IPS-NIHi7 (cell line): ENCODE measurements at regions not wholly inside any gene's neighbourhood (a gene's known extent, or its start where the extent isn't known, plus 50 kb on each side); places are given as distances from the start of the nearest gene placed in this dataset.
A peak's percentile ranks its signal among the peaks of the same experiment; 100 is the strongest.

Experiments used
- DNase-seq: peaks from one replicate; pipeline ENCODE4 v3.0.0; 2012; ENCODE audit warnings: mixed read lengths; ENCODE audit errors: extremely low spot score

DNA sequence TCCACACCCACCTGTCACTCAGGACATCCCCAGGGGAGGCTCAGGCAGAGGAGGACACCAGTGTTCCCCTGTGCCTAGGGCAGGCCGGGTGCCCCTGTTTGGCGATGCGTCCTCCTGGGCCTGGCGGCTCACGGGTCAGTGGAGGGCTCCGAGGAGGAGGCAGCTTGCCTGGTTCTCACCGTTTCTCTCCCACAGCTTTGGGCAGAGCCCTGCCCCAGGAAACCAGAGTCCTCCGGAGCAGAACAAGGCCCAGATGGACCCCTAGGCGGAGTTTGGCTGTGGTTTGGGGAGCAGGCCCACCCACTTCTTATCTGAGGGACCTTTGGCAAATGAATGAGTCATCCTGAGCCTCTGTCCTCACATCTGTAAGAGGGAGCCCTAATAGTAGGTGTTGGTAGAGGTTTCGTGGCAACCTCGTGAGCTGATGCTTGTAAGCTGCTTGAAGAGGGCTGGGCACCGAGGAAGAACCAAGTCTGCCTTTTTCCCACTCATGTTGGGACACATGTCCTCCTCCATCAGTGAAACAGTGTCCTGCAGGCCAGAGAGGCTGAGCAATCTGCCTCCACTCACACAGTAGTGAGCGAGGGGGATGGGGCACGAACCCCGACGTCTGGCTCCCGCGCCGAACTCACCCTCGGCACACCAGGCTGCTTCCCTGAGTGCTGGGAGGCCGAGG is 247.0 kb upstream of the CIBAR2 start:
- DNase-seq = no peak

DNA sequence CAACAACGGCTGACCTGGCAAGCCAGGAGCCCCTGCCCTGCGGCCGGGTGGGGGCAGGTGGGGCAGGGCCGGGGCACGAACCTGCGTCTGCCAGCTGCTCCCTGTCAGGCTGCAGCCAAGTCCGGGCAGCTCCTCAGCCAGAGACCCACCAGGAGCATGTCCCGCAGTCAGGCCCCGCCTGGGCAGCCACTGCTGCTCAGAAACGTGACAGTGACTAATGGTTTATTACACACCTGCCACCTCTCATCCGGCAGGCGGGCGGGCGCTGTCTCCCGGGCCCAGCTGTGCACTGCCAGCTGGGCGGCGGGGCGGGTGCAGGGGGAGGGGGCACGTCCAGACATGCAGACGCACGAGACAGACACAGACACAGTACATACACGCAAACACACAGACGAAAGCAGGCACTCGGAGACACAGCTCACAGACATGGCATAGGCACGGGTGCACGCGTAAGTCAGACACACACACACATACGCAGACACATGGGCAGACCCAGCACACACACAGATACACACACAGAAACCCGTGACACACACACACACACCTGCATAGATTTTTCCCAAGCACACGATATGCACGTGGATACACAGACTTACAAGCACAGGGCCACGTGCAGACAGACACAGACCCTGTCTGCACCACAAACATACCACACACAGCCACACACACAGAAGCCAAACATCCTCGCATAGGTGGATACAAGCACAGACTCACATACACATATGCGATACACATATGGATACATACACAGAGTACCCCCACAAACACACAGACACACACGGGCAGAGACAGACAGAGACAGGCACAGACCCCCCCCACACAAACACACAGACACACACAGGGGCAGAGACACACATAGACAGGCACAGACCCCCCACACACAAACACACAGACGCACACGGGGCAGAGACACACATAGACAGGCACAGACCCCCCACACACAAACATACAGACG is 248.3 kb upstream of the CIBAR2 start:
- no peak for DNase-seq

DNA sequence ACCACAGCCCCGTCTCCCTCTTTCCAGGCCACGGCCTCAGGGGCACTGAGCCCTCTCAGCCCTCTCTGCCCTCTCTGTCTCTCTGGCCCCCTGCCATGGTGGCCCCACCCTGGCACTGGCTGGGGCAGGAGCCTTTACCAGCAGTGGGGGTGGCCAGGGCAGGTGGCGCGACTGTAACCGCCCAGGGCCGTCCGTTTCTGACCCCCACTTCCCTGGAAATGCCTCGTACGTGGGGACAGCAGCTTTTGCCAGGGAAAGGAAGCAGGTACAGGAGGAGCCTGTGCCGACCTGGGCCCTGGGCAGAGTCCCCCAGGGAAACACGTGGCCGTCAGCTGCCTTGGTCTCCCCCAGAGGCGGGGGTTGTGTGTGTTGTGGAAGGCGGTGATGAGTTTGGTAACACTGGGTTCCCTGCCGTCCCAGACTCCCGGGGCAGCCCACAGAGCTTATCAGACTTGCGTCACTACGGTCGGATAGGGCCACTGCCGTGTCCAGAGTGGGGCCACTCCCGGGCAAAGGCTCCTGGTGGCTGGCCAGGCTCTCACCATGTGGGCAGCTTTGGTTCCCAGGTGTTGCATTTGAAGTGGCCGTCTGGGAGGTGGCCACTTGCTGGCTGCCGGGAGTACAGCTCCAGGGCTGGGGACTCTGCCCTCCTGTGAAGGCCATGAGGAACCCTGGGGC is 249.3 kb upstream of the CIBAR2 start:
- no peak for DNase-seq

DNA sequence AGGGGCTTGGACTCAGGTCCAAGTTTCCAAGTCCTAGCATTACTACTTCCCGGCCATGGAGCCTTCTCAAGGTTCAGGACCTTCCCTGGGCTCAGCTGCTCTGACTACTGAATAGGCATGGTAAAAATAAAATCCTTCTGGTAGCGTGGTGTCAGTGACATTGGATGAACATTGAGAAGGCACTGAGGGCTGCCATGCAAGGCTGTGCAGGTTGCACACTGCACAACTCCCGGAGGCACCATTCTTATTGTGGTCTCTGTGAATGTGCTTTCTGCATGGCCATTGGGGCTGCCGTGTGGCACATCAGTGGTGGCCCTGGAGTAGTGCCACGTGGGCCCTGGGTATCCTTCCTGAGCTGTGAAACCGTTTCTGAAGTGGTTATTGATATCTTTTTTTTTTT is 250.2 kb upstream of the CIBAR2 start:
- DNase-seq = no peak

DNA sequence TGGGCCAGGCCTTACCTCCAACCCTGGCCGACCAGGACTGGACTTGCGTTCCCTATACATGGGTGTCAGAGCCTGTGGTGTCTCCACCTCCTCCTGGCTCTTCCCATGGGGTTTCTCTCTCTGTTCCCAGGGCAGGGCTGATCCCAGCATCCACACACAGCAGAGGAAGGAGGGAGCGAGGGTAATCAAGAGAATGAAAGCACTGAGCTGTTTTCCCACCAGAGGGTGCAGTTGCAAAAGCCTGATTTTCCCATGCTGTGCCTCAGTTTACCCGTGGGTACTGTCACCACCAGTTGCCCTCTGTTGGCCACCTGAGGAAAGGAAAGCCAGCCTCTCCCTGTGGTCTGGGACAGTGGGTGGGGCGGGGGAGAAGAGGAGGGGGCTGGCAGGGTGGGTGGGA is 249.7 kb upstream of the GSE1 start:
- no peak for DNase-seq

DNA sequence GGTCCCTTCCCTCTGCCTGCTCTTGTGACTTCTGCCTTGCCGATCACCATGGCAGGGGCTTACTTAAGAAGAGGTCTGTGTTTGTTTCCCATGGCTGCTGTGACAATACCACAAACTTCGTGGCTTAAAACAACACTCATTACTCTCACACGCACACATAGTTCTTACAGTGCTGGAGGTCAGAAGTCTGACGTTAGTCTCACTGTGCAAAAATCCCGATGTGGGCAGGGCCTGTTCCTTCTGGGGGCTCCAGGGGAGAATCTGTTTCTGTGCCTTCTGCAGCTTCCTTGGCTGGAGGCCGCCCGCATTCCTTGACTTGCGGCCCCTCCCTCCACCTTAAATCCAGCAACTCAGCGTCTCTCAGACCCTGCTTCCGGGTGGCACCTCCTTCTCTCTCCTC is 249.2 kb upstream of the GSE1 start:
- DNase-seq = no peak

DNA sequence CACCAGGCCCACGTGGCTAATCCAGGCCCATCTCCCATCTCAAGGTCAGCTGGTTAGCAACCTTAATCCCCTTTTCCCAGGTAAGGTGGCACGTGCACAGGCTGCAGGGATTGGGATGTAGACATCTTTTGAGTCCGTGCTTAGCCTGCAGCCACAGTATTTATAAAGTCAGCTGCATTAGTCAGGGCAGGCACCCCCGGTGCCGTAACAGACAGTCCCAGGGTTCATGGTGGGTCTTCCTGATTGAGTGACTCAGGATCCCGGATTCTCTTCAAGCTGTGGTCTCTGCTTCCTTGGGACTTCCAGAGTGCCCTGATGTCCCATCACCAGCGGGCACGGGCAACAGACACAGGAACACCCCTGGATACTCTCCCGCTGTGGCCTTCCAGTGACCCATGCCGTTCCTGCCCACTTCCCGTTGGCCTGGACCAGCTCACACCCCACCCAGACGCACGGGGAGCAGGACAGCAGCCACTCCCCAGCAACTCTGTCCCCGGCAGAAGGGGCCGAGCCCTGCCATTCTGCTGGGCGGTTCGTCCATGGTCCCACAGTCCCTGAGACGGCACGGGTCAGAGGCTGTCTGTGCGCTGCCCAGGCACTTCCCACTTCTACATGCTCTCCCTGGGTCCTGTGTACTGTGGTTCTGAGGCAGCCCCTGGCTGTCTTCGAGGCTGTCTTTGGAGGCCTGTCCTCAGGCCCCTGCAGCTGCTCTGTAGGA is 248.6 kb upstream of the GSE1 start:
- DNase-seq = no peak

DNA sequence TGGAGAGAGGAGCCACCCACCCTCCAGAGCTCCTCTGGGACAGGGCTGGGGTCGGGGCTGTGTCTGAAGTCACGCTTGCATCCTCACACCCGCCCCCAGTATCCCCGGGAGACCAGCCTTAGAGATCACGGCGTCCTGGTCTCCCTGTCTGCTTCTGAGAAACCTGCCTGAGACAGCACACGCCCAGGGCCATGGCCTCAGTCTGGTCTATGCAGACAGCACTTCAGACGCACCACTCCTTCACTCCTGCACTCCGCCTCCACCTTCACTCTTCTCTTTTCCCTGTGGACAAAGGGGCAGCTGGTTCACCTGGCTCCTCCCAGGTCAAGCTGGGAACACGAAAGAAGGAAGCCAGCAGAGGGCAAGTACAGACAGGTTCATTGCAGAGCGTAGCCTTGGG is 248.0 kb upstream of the GSE1 start:
- DNase-seq = no peak

DNA sequence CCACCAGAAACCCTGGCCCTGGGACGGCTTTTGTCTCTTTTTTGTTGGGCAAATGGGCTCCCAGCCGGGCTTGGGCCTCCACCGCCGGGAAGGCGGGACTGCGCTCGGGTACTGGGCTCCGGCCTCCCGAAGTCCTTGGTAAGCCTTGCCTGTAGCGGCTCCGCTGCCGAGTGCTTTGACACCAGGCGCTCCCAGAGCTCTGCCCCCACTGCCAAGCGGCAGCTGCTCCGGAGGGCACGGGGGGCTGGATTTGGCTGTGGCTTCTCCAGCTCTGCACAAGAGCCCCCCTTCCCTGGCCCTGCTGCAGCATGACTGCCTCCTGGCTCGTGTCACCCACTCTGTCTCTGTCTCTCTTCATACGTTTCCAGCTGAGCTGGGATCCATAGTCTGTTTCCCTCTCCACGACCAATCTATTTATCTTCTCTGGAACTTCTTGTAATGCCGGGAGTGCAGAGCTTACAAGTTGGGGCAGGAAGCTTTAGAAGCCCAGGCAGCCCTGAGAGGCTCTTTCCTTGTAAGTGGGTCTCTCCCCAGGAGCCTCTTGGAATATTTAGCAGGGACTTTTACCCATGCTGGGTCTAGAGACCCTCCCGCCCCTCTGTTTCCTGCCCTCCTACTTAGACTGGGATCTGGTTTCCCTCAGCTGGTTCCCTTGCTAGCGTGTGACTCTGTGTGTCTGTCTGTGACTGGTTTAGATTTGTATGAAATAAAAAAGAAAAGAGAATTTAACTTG is 246.9 kb upstream of the GSE1 start:
- peak; percentile 60 for DNase-seq

DNA sequence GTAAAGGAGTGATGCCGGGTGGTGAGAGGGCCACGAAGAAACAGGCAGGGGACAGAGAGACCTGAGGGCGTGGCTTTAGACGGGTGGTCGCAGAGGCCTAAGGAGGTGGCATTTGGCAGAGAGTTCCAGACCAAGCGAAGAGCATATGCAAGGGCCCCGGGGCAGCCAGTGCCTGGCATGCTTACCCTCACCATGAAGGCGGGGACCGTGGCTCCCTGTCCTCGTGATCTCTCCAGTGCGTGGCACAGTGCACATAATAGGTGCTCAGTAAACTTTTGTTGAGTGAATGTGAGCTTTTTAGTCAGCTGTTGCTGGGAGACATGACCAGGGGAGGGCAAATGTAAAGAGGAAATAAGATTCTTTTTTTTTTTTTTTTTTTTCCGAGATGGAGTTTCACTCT is 245.6 kb upstream of the GSE1 start:
- DNase-seq = no peak

DNA sequence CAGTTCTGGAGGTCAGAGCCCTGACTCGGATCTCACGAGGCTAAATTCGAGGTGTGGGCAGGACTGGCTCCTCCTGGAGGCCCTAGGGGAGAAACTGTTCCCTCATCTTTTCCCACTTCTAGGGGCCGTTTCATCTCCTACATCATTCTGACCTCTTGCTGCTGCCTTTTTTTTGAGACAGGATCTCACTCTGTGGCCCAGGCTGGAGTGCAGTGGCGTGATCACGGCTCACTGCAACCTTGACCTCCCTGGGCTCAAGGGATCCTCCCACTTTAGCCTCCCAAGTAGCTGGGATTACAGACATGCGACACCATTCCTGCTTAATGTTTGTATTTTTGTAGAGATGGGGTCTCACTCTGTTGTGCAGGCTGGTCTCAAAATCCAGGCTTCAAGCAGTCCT is 244.1 kb upstream of the GSE1 start:
- no peak for DNase-seq

DNA sequence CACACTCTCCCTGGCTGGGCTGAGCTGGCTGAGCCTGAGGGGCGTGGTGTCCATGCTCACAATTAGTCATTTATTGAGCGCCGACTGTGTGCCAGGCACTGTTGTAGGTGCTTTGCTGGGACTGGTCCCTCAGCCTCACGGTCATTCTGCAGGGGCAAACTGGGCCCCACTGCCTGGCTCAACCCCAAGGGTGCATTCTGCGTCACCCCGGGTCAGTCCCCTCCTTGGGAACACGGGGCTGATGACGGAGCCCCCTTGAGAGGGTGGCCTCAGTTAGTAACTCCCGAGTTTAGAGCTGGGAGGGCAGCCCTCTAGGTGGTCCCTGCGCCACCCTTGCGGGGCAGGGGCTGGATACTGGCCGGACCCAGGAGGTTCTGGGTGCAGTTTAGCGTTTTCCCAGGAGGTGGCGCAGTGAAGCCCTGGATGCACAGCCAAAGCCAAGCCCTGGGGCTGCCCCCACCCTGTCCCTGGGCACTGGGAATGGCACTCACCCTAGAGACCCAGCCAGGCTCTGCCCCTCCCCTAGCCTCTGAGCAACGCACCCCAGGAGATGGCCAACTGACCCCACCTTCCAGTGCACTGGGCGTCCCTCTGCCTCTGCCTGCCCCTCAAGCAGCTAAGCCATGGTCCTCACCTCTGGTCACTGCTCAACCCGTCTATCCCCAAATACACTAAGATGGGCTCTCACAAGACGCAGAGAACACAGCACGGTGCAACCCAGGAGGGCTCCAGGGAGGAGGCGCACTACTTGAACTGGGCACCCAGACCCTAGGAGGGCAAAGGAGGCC is 243.2 kb upstream of the GSE1 start:
- DNase-seq = peak; percentile 89

DNA sequence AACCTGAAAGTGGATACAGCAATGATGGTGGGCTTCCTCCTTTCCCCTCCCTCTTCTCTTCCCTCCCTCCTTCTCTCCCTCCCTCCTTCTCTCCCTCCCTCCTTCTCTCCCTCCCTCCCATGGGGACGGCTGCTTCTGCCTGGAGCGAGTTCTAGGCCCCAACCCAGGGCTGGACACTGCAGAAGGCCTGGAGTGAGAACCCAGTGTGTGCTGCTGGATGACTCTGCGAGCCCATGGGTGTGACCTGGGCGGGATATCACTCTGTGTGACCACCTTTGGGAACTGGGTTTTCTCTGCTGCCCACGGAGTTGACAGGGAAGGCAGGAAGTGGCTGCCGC is 242.6 kb upstream of the GSE1 start:
- no peak for DNase-seq

DNA sequence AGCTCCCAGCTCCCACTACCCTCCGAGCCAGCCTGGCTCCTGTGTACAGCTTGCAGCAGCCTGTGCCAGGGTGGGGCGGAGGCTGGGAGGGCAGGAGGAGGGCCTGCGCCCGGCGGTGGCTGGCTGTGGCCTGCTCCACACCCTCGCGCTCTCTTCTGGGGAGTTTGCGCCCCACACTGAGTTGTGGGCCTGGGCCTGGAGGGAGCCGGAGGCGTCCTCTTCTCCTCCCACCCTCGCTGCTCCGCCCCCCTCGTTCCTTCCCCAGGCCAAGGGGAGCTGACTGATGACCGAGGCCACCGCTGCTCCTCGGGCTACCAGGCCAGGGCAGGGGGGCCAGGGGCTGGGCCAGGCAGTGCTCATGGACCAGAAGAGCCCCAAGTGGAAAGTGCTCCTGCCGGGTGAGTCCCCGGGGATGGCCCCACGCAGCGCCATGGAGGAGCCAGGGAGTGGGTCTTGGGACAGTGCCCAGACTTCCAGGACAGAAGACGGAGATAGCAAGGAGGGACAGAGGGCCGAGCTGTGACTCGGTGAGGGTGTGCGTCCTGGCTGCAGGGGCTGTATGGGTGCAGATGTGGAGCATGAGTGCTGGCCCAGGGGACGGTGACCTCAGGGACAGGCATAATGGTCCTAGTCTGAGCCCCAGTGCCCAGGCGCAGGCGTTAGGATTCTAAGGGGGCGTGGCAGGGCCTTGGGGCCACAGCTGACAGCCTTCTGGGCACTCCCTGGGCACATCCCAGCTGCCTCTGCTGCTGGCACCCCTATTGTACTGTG is 242.1 kb upstream of the GSE1 start:
- no peak for DNase-seq

DNA sequence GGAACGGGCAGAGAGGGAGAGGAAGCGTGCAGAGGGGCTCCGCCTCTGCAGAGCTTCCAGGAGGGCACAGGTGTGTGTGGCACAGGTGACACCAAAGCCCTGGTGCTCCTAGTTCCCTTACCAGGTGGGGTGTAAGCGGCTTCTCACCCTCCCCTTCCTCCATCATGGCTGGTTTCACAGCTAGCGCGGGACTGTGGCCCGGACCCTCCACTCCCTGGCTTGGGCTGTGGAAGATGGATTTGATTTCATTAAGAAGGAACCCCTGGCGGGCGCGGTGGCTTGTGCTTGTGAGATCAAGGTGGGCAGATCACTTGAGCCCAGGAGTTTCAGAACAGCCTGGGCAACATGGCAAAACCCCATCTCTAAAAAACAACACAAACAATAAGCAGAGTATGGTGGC is 241.2 kb upstream of the GSE1 start:
- DNase-seq = no peak

DNA sequence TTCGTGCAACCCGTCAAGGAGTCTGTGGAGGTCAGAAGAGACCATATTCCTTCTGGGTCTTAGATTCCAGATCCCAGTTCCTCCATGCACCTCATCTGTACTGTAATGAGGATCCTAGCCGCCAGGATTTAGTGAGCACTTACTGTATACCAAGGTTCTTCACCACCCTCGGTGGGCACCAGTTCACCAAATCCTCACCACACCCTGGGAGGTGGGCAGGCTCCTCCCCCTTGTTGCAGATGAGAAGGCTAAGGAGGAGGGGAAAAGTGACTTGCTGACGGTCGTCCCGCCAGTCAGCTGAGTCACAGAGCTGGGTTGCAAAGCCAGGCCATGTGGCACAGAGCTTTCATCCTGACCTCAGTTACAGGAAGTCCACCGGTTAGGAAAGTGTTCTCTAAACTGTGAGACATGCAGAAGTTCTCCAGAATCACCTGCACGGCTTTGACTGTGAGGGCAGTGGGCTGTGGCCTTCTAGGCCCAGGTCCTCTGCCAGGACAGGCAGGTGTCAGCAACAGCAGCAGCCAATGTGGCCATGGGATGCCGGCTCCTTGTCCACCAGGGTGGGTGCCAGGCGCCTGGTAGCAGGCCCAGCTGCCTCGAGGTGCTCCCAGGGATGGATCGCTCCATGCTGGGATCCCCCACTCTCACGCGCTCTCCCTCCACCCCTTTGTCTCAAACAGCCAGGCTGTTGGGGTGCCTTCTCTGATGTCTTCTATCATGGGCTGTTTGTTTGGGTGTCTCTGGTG is 240.3 kb upstream of the GSE1 start:
- DNase-seq = no peak

DNA sequence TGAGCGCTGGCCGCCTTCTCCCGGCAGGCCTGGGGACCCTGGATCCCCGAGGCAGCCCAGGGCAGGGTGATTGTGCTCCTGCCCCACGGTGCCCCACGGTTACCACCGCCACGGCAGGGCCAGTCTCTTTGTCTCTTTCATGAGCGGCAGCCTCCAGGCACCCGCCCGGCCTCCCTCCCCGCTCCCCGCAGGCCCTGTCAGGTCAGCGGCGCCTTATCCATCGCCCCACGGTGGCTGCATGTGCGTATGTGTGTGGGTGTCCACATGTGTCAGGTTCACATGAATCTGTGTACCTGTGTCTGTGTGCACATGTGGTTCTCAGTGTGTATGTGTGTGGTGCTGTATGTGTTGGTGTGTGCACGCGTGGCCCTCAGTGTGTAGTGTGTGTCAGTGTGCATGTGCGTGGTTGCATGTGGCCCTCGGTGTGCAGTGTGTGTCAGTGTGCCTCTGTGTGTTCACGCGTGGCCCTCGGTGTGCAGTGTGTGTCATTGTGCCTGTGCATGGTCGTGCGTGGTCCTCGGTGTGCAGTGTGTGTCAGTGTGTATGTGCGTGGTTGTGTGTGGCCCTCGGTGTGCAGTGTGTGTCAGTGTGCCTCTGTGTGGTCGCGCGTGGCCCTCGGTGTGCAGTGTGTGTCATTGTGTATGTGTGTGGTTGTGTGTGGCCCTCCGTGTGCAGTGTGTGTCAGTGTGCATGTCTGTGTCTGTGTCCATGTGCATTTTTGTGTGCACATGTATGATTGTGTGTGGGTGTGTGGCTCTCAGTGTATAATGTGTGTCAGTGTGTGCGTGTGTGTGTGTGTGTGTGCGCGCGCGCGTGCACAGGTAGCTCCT is 239.2 kb upstream of the GSE1 start:
- no peak for DNase-seq

DNA sequence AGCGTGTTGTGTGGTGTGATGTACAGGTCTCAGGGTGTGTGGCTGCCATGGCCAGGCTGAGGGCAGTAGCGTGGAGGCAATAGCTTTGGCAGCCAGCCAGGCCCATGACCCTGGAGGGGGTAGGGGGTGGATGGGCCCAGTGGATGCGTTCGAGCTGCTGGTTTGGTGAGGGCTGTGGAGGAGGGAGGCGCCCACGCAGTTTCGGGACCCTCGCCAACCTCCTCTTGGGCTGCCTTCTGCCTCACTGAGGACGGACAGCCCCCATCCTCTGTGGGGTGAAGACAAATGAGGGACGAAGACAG is 238.6 kb upstream of the GSE1 start:
- no peak for DNase-seq
